Endodermal cell (in vitro differentiated cells): ENCODE measurements at regions not wholly inside any gene's neighbourhood (a gene's known extent, or its start where the extent isn't known, plus 50 kb on each side); places are given as distances from the start of the nearest gene placed in this dataset.
"Not testable (repeated sequence)": the region's sequence is repeated elsewhere in the genome, so short reads cannot be mapped to it uniquely, and the experiment has no call there.

ENCODE experiments used
- DNase-seq: peaks from one replicate; pipeline ENCODE4 v3.0.0-alpha.2; 2017
- H3K27ac ChIP-seq: 2 replicates; pipeline ENCODE4 v1.5.1; 2013; ENCODE audit warnings: mild to moderate bottlenecking, low read depth, low read length, moderate library complexity
- H3K27me3 ChIP-seq: 2 replicates; pipeline ENCODE4 v1.6.1; 2013; ENCODE audit warnings: mild to moderate bottlenecking, low read length, moderate library complexity; ENCODE audit not compliant: insufficient read depth, control insufficient read depth, poor library complexity, severe bottlenecking
- H3K36me3 ChIP-seq: 2 replicates; pipeline ENCODE4 v1.7.0; 2013; ENCODE audit warnings: mild to moderate bottlenecking, low read length, moderate library complexity; ENCODE audit not compliant: control insufficient read depth, insufficient read depth
- H3K4me1 ChIP-seq: one replicate; pipeline ENCODE4 v1.7.0; 2013; ENCODE audit warnings: low read length; ENCODE audit not compliant: control insufficient read depth, insufficient read depth
- H3K4me3 ChIP-seq: 2 replicates; pipeline ENCODE4 v1.5.1; 2013; ENCODE audit warnings: mild to moderate bottlenecking, low read length, moderate library complexity
- H3K9ac ChIP-seq: 2 replicates; pipeline ENCODE4 v1.6.1; 2013; ENCODE audit warnings: mild to moderate bottlenecking, low read length, moderate library complexity; ENCODE audit not compliant: poor library complexity, severe bottlenecking; ENCODE audit errors: extremely low read depth
- H3K9me3 ChIP-seq: 2 replicates; pipeline ENCODE4 v1.6.1; 2013; ENCODE audit warnings: mild to moderate bottlenecking, low read length, moderate library complexity; ENCODE audit not compliant: control insufficient read depth
- H3K27ac Mint-ChIP-seq: 2 replicates; pipeline ENCODE4 v1.8.0; 2020; ENCODE audit warnings: mixed read lengths
- H3K27me3 Mint-ChIP-seq: 2 replicates; pipeline ENCODE4 v1.8.0; 2021; ENCODE audit warnings: mild to moderate bottlenecking, mixed read lengths; ENCODE audit not compliant: insufficient read depth
- H3K36me3 Mint-ChIP-seq: 2 replicates; pipeline ENCODE4 v1.8.0; 2020; ENCODE audit warnings: low read depth, mixed read lengths
- H3K4me1 Mint-ChIP-seq: 2 replicates; pipeline ENCODE4 v1.8.0; 2020; ENCODE audit warnings: mixed read lengths
- H3K4me3 Mint-ChIP-seq: 2 replicates; pipeline ENCODE4 v1.8.0; 2020; ENCODE audit warnings: mild to moderate bottlenecking, moderate library complexity, mixed read lengths
- H3K9me3 Mint-ChIP-seq: 2 replicates; pipeline ENCODE4 v1.8.0; 2020; ENCODE audit warnings: mild to moderate bottlenecking, mixed read lengths
- WGBS, 2 experiments: methylation state at CpG; one replicate each; pipeline versions ENCODE4 v1.1.5 to v1.1.7; 2013; ENCODE audit warnings: missing lambda C conversion rate in 2 of 2, mixed read lengths in 1 of 2; ENCODE audit not compliant: insufficient coverage in 1 of 2, insufficient read length in 1 of 2; 5-methylcytosine and 5-hydroxymethylcytosine counted together

GRCh38 chr9:67708109-67708508, 150.6 kb upstream of the ANKRD20A1 start:
- H3K4me1 Mint-ChIP-seq, H3K36me3 Mint-ChIP-seq, H3K4me3 ChIP-seq, H3K9me3 Mint-ChIP-seq, H3K27ac Mint-ChIP-seq, H3K27ac ChIP-seq, H3K27me3 Mint-ChIP-seq, H3K9me3 ChIP-seq, H3K4me1 ChIP-seq, H3K36me3 ChIP-seq, H3K9ac ChIP-seq, H3K27me3 ChIP-seq, DNase-seq, H3K4me3 Mint-ChIP-seq: not testable (repeated sequence)
- WGBS, 2 experiments: no CpG with 5 or more reads among the region's 2 CpGs

DNA sequence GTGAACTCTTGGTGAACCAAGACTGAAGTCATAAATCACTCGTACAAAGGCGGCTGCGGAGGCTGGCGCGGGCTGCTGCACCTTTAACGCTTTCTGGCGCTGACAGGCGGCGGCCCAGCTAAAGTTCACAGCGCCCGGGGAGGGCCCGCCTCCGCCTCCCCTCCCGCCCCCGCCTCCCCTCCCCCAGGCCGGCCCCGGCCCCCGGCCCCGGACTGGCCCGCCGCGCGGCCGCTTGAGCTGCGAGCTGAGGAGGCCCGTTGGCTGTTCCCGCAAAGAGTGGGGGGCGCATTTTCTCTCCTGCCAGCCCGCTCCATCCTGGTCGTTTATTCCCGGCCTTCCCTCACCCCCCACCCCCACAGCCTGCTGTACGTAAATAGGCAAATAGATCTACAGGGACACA, 147.3 kb upstream of the ANKRD20A1 start:
- H3K4me1 Mint-ChIP-seq, H3K9me3 Mint-ChIP-seq, H3K36me3 Mint-ChIP-seq, H3K27ac ChIP-seq, H3K9me3 ChIP-seq, H3K36me3 ChIP-seq, H3K4me1 ChIP-seq, H3K27me3 ChIP-seq, H3K4me3 Mint-ChIP-seq, H3K27ac Mint-ChIP-seq, DNase-seq, H3K27me3 Mint-ChIP-seq, H3K9ac ChIP-seq, H3K4me3 ChIP-seq: not testable (repeated sequence)
- WGBS, 2 experiments: no CpG with 5 or more reads among the region's 32 CpGs

- H3K36me3 ChIP-seq, H3K36me3 Mint-ChIP-seq, H3K4me1 Mint-ChIP-seq, H3K4me3 ChIP-seq, H3K27me3 Mint-ChIP-seq, H3K9me3 ChIP-seq, H3K4me3 Mint-ChIP-seq, H3K27ac ChIP-seq, H3K27me3 ChIP-seq, H3K9ac ChIP-seq, H3K4me1 ChIP-seq, H3K27ac Mint-ChIP-seq, H3K9me3 Mint-ChIP-seq: not testable (repeated sequence)
- no CpG with 5 or more reads among the region's 10 CpGs for WGBS, 2 experiments
- DNase-seq: peak; percentile 35
Measured at GRCh38 chr9:67711931-67712330, 146.8 kb upstream of the ANKRD20A1 start.

DNA sequence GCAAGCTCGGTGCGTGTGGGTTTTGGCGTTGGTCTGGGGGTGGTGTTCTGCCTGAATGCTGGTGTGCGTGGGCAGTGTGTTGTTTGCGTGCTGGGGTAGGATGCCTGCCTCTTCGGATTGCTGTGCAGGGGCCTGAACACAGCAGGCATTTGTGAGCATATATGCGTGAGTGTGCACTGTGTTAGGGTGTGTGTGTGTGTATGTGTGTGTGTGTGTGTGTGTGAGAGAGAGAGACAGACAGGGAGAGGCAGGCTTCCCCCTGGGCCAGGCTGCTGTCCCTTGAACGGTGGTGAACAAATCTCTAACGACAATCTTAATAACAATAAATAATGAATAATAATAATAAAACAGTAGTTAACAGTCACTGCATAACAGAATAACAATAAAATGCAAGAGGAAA, 145.8 kb upstream of the ANKRD20A1 start:
- 100% methylated on average over 1 of the region's 9 CpGs; no CpG with 5 or more reads in 1 of the 2 experiments for WGBS, 2 experiments
- H3K9me3 ChIP-seq, H3K4me3 ChIP-seq, H3K27me3 ChIP-seq, H3K9me3 Mint-ChIP-seq, H3K4me1 Mint-ChIP-seq, H3K9ac ChIP-seq, H3K4me3 Mint-ChIP-seq, DNase-seq, H3K27me3 Mint-ChIP-seq, H3K27ac Mint-ChIP-seq, H3K36me3 ChIP-seq, H3K36me3 Mint-ChIP-seq, H3K4me1 ChIP-seq, H3K27ac ChIP-seq: not testable (repeated sequence)

DNA sequence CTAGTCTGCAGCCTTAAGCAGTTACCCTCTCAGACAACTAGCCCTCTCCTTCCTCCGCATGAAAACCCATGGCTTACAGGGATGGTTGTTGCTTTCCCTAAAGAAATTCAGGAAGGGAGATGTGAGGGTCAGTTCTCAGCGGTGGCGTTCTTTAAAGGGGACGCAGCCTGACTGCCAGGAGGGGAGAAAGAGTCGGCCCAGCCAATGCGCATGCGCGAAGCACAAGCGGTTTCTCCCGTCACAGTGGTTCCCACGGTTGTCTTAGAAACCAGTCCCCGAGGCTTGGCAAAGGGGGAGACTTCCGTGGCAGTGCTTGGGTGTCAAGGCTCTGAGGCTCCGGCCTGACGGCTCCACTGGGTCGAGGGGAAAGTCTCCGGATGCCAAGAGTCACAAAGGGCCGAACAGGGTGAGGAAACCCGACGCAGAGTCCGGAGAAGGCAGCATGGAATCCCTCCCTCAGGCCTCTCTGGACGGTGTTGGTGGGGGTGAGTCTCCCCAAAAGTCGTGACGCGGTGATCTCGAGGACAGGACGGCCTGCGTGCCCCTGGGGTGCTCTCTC, 140.8 kb upstream of the ANKRD20A1 start:
- not testable (repeated sequence) for H3K9me3 ChIP-seq, H3K9ac ChIP-seq, H3K27ac ChIP-seq, H3K4me3 ChIP-seq, H3K27ac Mint-ChIP-seq, H3K9me3 Mint-ChIP-seq, H3K27me3 Mint-ChIP-seq, H3K4me1 ChIP-seq, H3K4me1 Mint-ChIP-seq, DNase-seq, H3K36me3 ChIP-seq, H3K36me3 Mint-ChIP-seq, H3K27me3 ChIP-seq, H3K4me3 Mint-ChIP-seq
- 46% methylated on average over 4 of the region's 28 CpGs; no CpG with 5 or more reads in 1 of the 2 experiments for WGBS, 2 experiments

DNA sequence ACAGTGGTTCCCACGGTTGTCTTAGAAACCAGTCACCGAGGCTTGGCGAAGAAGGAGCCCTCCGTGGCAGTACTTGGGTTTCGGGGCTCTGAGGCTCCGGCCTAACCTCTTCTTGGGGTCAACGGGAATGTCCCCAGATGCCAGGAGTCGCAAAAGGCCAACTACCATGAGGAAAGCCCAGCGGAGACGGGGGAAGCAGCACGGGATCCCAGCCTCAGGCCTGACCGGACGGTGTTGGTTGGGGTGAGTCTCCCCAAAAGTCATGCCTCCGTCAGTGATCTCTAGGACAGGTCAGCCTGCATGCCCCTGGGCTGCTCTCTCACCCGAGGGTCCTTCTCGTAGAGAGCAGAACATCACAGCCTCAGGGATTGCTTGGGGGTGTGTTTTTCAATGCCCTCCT, 138.2 kb upstream of the ANKRD20A1 start:
- not testable (repeated sequence) for H3K27me3 Mint-ChIP-seq, H3K9ac ChIP-seq, H3K27ac ChIP-seq, H3K36me3 ChIP-seq, H3K36me3 Mint-ChIP-seq, H3K4me1 Mint-ChIP-seq, H3K27me3 ChIP-seq, H3K27ac Mint-ChIP-seq, H3K9me3 ChIP-seq, DNase-seq, H3K4me3 Mint-ChIP-seq, H3K4me1 ChIP-seq, H3K9me3 Mint-ChIP-seq, H3K4me3 ChIP-seq
- WGBS, 2 experiments: 93% methylated on average over 14 of the region's 16 CpGs; no CpG with 5 or more reads in 1 of the 2 experiments

DNA sequence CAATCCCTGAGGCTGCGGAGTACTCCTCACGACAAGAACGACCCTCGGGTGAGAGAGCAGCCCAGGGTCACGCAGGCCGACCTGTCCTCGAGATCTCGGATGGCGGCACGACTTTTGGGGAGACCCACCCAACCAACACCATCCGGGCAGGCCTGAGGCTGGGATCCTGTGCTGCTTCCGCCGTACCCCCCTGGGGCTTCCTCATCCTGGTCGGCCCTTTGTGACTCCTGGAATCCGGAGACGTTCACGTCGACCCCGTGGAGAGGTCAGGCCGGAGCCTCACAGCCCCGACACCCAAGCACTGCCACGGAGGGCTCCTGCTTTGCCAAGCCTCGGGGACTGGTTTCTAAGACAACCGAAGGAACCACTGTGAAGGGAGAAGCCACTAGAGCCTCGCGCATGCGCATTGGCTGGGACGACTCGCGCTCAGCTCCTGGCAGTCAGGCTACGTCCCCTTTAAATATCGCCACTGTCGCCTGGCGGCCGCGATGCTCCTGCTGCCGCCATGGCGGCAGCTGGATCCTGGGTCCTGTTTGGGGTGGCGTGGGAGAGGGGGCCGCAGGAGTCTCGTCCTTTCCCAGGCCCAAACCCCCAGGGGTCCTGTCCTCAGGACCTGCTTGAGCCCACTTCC, 136.2 kb upstream of the ANKRD20A1 start:
- not testable (repeated sequence) for H3K27ac Mint-ChIP-seq, H3K27me3 ChIP-seq, H3K4me1 Mint-ChIP-seq, H3K36me3 ChIP-seq, H3K9ac ChIP-seq, H3K36me3 Mint-ChIP-seq, H3K4me3 Mint-ChIP-seq, H3K27me3 Mint-ChIP-seq, H3K9me3 Mint-ChIP-seq, DNase-seq, H3K4me3 ChIP-seq, H3K9me3 ChIP-seq, H3K27ac ChIP-seq, H3K4me1 ChIP-seq
- WGBS, 2 experiments: no CpG with 5 or more reads among the region's 41 CpGs
